SK-N-SH (cell line): ENCODE measurements at regions not wholly inside any gene's neighbourhood (a gene's known extent, or its start where the extent isn't known, plus 50 kb on each side); places are given as distances from the start of the nearest gene placed in this dataset.

ENCODE experiments used
- CTCF ChIA-PET: fragments of 300-600, 350-600 bp; formaldehyde crosslinking; extraction: SDS; loops from one replicate; lab custom pipeline; 2021; lab: Yijun Ruan, JAX
- POLR2A ChIA-PET: fragments of 350-600 bp; sonication (Branson Sonifier 250); formaldehyde crosslinking; extraction: SDS; loops from one replicate; lab custom pipeline; 2020; ENCODE audit warnings: antibody characterized with exemption, inconsistent platforms; lab: Yijun Ruan, JAX
- DNase-seq: peaks from one replicate; pipeline ENCODE4 v3.0.0; 2012
- H2AFZ ChIP-seq: fragments of 200-600 bp; sonication (generic); 2 replicates; pipeline ENCODE4 v1.8.1; 2016; ENCODE audit warnings: antibody characterized with exemption, mild to moderate bottlenecking, low read depth
- H3F3A ChIP-seq: fragments of 200-600 bp; sonication (generic); replicated peaks from 2 replicates; pipeline ENCODE3; 2016; ENCODE audit warnings: antibody characterized with exemption, mild to moderate bottlenecking; ENCODE audit not compliant: insufficient read depth
- H3K27ac ChIP-seq, 2 experiments: fragments of 200-500 bp in 1 of 2; fragments of 200-600 bp in 1 of 2; sonication (Bioruptor generic) in 1 of 2; sonication (generic), shearing (Covaris generic) in 1 of 2; 2 replicates each; pipeline versions ENCODE4 v1.5.1 to v1.6.1; 2014 to 2016; ENCODE audit warnings: low read depth in 2 of 2, inconsistent platforms in 1 of 2, low read length in 1 of 2, mild to moderate bottlenecking in 1 of 2, mixed read lengths in 1 of 2
- H3K27me3 ChIP-seq: fragments of 200-600 bp; sonication (generic), shearing (Covaris generic); 2 replicates; pipeline ENCODE4 v1.6.1; 2016; ENCODE audit warnings: mixed run types; ENCODE audit not compliant: insufficient read depth
- H3K36me3 ChIP-seq, 2 experiments: fragments of 200-500 bp in 1 of 2; fragments of 200-600 bp in 1 of 2; sonication (Bioruptor generic) in 1 of 2; sonication (generic) in 1 of 2; replicated peaks in 1 of 2; 2 replicates each; pipeline versions ENCODE3 to v1.5.1; 2014 to 2016; ENCODE audit warnings: low read length in 1 of 2, mild to moderate bottlenecking in 1 of 2; ENCODE audit not compliant: insufficient read depth in 2 of 2, control insufficient read depth in 1 of 2
- H3K4me1 ChIP-seq, 2 experiments: fragments of 200-500 bp in 1 of 2; fragments of 200-600 bp in 1 of 2; sonication (Bioruptor generic) in 1 of 2; sonication (generic), shearing (Covaris generic) in 1 of 2; 2 replicates each; pipeline versions ENCODE4 v1.5.1 to v1.6.1; 2014 to 2016; ENCODE audit warnings: low read depth in 1 of 2, low read length in 1 of 2, mixed run types in 1 of 2; ENCODE audit not compliant: insufficient read depth in 2 of 2, control insufficient read depth in 1 of 2
- H3K4me2 ChIP-seq: fragments of 200-600 bp; sonication (generic), shearing (Covaris generic); 2 replicates; pipeline ENCODE4 v1.6.1; 2017; ENCODE audit warnings: mixed run types
- H3K4me3 ChIP-seq, 2 experiments: fragments of 200-500 bp in 1 of 2; fragments of 200-600 bp in 1 of 2; sonication (Bioruptor generic) in 1 of 2; sonication (generic), shearing (Covaris generic) in 1 of 2; 2 replicates each; pipeline versions ENCODE4 v1.5.1 to v1.8.1; 2014 to 2016; ENCODE audit warnings: low read depth in 2 of 2, inconsistent platforms in 1 of 2, low read length in 1 of 2, mild to moderate bottlenecking in 1 of 2, mixed read lengths in 1 of 2, moderate library complexity in 1 of 2
- H3K79me2 ChIP-seq: fragments of 200-600 bp; sonication (generic); 2 replicates; pipeline ENCODE4 v1.8.1; 2017; ENCODE audit warnings: mild to moderate bottlenecking; ENCODE audit not compliant: insufficient read depth
- H3K9ac ChIP-seq: fragments of 200-600 bp; sonication (generic); 2 replicates; pipeline ENCODE4 v1.6.1; 2017; ENCODE audit warnings: mixed run types
- H3K9me2 ChIP-seq: fragments of 200-600 bp; sonication (generic); 2 replicates; pipeline ENCODE4 v1.6.1; 2017; ENCODE audit warnings: mixed run types
- H3K9me3 ChIP-seq: fragments of 200-600 bp; sonication (generic); 2 replicates; pipeline ENCODE4 v1.6.1; 2017; ENCODE audit warnings: mixed run types, mild to moderate bottlenecking, moderate library complexity
- H4K20me1 ChIP-seq: fragments of 200-600 bp; sonication (generic); 2 replicates; pipeline ENCODE4 v1.6.1; 2017; ENCODE audit warnings: mild to moderate bottlenecking, mixed run types; ENCODE audit not compliant: insufficient read depth
- EP300 ChIP-seq, 2 experiments: IDR thresholded peaks; 2 replicates each; pipeline versions ENCODE4 v1.4.0 to v1.6.1; 2012; ENCODE audit warnings: borderline replicate concordance in 1 of 2, low read depth in 1 of 2, low read length in 1 of 2
- FOSL2 ChIP-seq: IDR thresholded peaks from 2 replicates; pipeline ENCODE4 v1.4.0; 2012; ENCODE audit warnings: low read depth, mild to moderate bottlenecking, moderate library complexity, borderline replicate concordance
- FOXM1 ChIP-seq: IDR thresholded peaks from 2 replicates; pipeline ENCODE4 v1.4.0; 2012; ENCODE audit warnings: low read depth, mild to moderate bottlenecking
- GATA2 ChIP-seq: sonication (generic); formaldehyde crosslinking; IDR thresholded peaks from 2 replicates; pipeline ENCODE4 v1.5.0; 2020; ENCODE audit warnings: mild to moderate bottlenecking, missing genetic modification reagents
- MEF2A ChIP-seq: IDR thresholded peaks from 2 replicates; pipeline ENCODE4 v1.4.0; 2012; ENCODE audit warnings: low read depth, borderline replicate concordance
- NFIC ChIP-seq: IDR thresholded peaks from 2 replicates; pipeline ENCODE4 v1.4.0; 2012; ENCODE audit warnings: borderline replicate concordance
- RAD21 ChIP-seq: IDR thresholded peaks from 2 replicates; pipeline ENCODE4 v1.6.1; 2012; ENCODE audit warnings: mild to moderate bottlenecking, low read length
- RCOR1 ChIP-seq: fragments of 150-350 bp; IDR thresholded peaks from 2 replicates; pipeline ENCODE4 v1.6.1; 2017; ENCODE audit warnings: antibody characterized with exemption, low read length
- TAF1 ChIP-seq: IDR thresholded peaks from 2 replicates; pipeline ENCODE4 v1.6.1; 2012; ENCODE audit warnings: low read depth, mild to moderate bottlenecking, low read length, moderate library complexity, borderline replicate concordance
- TEAD4 ChIP-seq: IDR thresholded peaks from 2 replicates; pipeline ENCODE4 v1.4.0; 2012; ENCODE audit warnings: mild to moderate bottlenecking, borderline replicate concordance; ENCODE audit not compliant: insufficient read depth
- YY1 ChIP-seq: IDR thresholded peaks from 2 replicates; pipeline ENCODE4 v1.4.0; 2012; ENCODE audit warnings: low read depth, mild to moderate bottlenecking
- WGBS: methylation state at CpG from one replicate; pipeline ENCODE4 v1.1.6; 2017; ENCODE audit warnings: low lambda C conversion rate; 5-methylcytosine and 5-hydroxymethylcytosine counted together
- TF ChIP-seq, protein P1 (sequence below): IDR thresholded peaks from 2 replicates; pipeline ENCODE4 v1.4.0; 2012; ENCODE audit warnings: low read depth, borderline replicate concordance
- TF ChIP-seq, protein P2 (sequence below): IDR thresholded peaks from 2 replicates; pipeline ENCODE4; 2012
- TF ChIP-seq, protein P3 (sequence below): IDR thresholded peaks from 2 replicates; pipeline ENCODE4 v1.6.1; 2012; ENCODE audit warnings: mild to moderate bottlenecking, low read depth, low read length, moderate library complexity

DNA sequence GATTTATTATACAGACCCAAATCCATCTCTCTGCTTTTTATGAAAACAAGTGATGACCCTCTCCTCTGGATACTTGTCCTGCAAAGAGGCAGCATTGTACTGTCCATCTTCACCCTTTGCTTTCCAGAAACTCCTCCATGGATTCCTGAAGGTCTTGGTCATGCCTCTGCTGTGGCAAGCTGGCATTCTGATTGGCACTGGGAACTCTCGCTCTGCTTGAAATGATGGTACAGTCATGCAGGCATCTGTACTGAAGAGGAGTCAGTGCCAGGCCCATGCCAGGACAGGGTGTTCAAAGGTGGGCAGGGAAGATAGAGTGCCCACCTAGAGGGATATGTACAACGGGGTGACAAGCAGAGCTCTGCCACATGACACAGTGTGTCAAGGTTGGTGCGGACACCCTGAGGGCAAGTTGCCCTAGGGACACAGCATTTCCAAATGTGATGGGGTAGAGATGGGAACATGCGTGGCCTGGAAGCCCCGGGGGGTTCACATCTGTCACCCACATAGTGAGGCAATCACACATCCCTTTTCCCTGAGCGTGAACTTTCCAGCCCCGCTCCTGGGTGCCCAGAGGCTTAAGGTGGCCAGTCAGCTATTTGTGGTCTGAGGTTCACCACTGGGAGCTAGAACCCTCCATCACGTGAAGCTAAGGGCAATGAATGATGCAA lies 235.7 kb upstream of the TCERG1L start:
- WGBS, result 43% methylated on average over 8 of the region's 8 CpGs
- no peak overlapping the region for H3K9ac ChIP-seq
- H3K4me3 ChIP-seq, result no peak overlapping the region
- H3K79me2 ChIP-seq, result no peaks in the 10 kb centered on the region
- H3K36me3 ChIP-seq, result no peaks in the 10 kb centered on the region
- ChIA-PET POLR2A (no interaction called here), CTCF (interaction anchor here (0.9 kb wide), 1 partner anchor 94 kb away, joined by 3 read pairs; no protein-coding TSS in a partner anchor)
- no peak overlapping the region for H3K27ac ChIP-seq
- no peak for DNase-seq
- no peaks in the 10 kb centered on the region for H3K27me3 ChIP-seq
- no peaks in the 10 kb centered on the region for H3F3A ChIP-seq
- TF ChIP-seq RAD21 (no peak), MEF2A (no peak), GATA2 (CRISPR knock-in tag) (no peak)
- H3K4me1 ChIP-seq, result no peaks in the 10 kb centered on the region
- H2AFZ ChIP-seq, result no peak overlapping the region
- H3K9me2 ChIP-seq, result no peaks in the 10 kb centered on the region
- no peak overlapping the region for H3K4me2 ChIP-seq
- peaks cover 3% of the 10 kb centered on the region; the same call in 1 of the 2 replicates for H3K9me3 ChIP-seq
- H4K20me1 ChIP-seq, result no peaks in the 10 kb centered on the region

DNA sequence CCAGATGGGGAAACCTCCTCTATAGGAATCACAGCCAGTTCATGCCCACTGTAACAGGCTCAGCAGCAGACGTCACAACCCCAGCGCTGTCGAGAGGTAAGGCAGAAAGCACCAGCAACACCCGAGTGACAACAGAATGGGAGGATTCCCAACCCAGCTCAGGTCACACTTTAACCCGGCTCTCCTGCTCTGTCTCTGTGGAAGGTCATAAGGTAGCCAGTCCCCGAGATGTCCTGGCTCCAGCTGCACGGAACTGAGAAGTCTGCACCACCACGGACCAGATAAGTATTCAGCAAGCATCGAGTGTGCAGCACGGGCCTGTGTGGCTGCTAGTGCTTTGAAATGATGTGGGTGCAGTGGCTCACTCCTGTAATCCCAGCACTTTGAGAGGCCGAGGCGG lies 236.7 kb upstream of the TCERG1L start:
- Histone ChIP-seq H3K9ac (no peak overlapping the region), H3K4me1 (no peaks in the 10 kb centered on the region), H3K4me2 (no peak overlapping the region), H3K9me3 (peaks cover 3% of the 10 kb centered on the region; the same call in 1 of the 2 replicates), H3K9me2 (no peaks in the 10 kb centered on the region), H2AFZ (no peak overlapping the region), H3K27ac (no peak overlapping the region), H4K20me1 (no peaks in the 10 kb centered on the region), H3F3A (no peaks in the 10 kb centered on the region), H3K4me3 (no peak overlapping the region), H3K79me2 (no peaks in the 10 kb centered on the region), H3K27me3 (no peaks in the 10 kb centered on the region), H3K36me3 (no peaks in the 10 kb centered on the region)
- ChIA-PET POLR2A (no interaction called here), CTCF (interaction anchor here (0.9 kb wide), 1 partner anchor 94 kb away, joined by 3 read pairs; no protein-coding TSS in a partner anchor)
- no peak for TF ChIP-seq MEF2A
- no peak for TF ChIP-seq TAF1
- TF ChIP-seq YY1, result no peak
- no peak for TF ChIP-seq RAD21
- no peak for TF ChIP-seq FOXM1
- TF ChIP-seq, protein P1, sequence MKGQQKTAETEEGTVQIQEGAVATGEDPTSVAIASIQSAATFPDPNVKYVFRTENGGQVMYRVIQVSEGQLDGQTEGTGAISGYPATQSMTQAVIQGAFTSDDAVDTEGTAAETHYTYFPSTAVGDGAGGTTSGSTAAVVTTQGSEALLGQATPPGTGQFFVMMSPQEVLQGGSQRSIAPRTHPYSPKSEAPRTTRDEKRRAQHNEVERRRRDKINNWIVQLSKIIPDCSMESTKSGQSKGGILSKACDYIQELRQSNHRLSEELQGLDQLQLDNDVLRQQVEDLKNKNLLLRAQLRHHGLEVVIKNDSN, result no peak
- TF ChIP-seq NFIC, result no peak
- TF ChIP-seq TEAD4, result no peak
- TF ChIP-seq, protein P2, sequence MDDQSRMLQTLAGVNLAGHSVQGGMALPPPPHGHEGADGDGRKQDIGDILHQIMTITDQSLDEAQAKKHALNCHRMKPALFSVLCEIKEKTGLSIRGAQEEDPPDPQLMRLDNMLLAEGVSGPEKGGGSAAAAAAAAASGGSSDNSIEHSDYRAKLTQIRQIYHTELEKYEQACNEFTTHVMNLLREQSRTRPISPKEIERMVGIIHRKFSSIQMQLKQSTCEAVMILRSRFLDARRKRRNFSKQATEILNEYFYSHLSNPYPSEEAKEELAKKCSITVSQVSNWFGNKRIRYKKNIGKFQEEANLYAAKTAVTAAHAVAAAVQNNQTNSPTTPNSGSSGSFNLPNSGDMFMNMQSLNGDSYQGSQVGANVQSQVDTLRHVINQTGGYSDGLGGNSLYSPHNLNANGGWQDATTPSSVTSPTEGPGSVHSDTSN, result no peak
- no peak for TF ChIP-seq RCOR1
- TF ChIP-seq EP300 (IDR thresholded peaks at IDR 0.05; ENCODE audit: borderline replicate concordance in 1 of 2, low read depth in 1 of 2, low read length in 1 of 2), result no peak
- TF ChIP-seq, protein P3, sequence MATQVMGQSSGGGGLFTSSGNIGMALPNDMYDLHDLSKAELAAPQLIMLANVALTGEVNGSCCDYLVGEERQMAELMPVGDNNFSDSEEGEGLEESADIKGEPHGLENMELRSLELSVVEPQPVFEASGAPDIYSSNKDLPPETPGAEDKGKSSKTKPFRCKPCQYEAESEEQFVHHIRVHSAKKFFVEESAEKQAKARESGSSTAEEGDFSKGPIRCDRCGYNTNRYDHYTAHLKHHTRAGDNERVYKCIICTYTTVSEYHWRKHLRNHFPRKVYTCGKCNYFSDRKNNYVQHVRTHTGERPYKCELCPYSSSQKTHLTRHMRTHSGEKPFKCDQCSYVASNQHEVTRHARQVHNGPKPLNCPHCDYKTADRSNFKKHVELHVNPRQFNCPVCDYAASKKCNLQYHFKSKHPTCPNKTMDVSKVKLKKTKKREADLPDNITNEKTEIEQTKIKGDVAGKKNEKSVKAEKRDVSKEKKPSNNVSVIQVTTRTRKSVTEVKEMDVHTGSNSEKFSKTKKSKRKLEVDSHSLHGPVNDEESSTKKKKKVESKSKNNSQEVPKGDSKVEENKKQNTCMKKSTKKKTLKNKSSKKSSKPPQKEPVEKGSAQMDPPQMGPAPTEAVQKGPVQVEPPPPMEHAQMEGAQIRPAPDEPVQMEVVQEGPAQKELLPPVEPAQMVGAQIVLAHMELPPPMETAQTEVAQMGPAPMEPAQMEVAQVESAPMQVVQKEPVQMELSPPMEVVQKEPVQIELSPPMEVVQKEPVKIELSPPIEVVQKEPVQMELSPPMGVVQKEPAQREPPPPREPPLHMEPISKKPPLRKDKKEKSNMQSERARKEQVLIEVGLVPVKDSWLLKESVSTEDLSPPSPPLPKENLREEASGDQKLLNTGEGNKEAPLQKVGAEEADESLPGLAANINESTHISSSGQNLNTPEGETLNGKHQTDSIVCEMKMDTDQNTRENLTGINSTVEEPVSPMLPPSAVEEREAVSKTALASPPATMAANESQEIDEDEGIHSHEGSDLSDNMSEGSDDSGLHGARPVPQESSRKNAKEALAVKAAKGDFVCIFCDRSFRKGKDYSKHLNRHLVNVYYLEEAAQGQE, result no peak
- no peak for TF ChIP-seq GATA2 (CRISPR knock-in tag)
- TF ChIP-seq FOSL2, result no peak
- WGBS, result 34% methylated on average over 8 of the region's 12 CpGs
- DNase-seq, result no peak
